Left ventricle myocardium inferior (tissue), 1 donor: ENCODE measurements at regions not wholly inside any gene's neighbourhood (a gene's known extent, or its start where the extent isn't known, plus 50 kb on each side); places are given as distances from the start of the nearest gene placed in this dataset.

Source experiments
- DNase-seq: peaks from one replicate; pipeline ENCODE4 v3.0.0-alpha.2; 2020
- H3K27ac ChIP-seq: fragments of 200-600 bp; replicated peaks from 2 replicates; pipeline ENCODE4 v1.8.0; 2021
- H3K27me3 ChIP-seq: fragments of 200-600 bp; 2 replicates; pipeline ENCODE4 v1.8.0; 2021; ENCODE audit warnings: low read depth
- H3K36me3 ChIP-seq: fragments of 200-600 bp; 2 replicates; pipeline ENCODE4 v1.8.0; 2021
- H3K4me1 ChIP-seq: fragments of 200-600 bp; 2 replicates; pipeline ENCODE4 v1.8.0; 2021
- H3K4me3 ChIP-seq: fragments of 200-600 bp; 2 replicates; pipeline ENCODE4 v1.8.0; 2021; ENCODE audit warnings: mild to moderate bottlenecking, moderate library complexity
- H3K9me3 ChIP-seq: fragments of 200-600 bp; replicated peaks from 2 replicates; pipeline ENCODE4 v1.8.0; 2021
- intact Hi-C: fragments of 100-400 bp; cut with micrococcal nuclease; formaldehyde crosslinking; loops from one replicate; pipeline ENCODE4 v1.11.0; 2022
- TF ChIP-seq, protein P1 (sequence below): fragments of 200-600 bp; IDR thresholded peaks from 2 replicates; pipeline ENCODE4 v1.8.0; 2021; ENCODE audit warnings: antibody characterized with exemption, mild to moderate bottlenecking, borderline replicate concordance
- donor health status: DM: no; HTN: yes; CAD: no; lungs with severe emphysema.

DNA sequence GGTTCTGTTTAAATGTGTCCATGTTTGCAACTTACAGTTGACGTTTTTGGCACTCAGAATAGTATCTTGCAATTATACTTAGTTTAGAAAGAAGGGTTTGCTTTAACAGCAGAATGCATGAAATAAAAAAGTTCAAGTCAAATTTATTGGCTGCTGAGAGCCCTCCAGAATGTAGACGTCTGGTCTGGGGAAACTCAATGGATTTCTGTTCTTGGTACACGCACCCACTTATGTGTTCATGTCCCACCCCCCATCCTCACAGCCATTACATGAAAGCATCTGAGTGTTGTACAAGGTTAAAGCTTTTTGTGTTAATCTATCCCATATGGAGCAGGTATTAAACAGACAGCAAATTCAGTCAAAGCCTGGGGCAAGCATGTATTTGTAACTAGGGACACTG is 219.5 kb downstream of the SOX11 start:
- Histone ChIP-seq H3K9me3 (no peaks in the 10 kb centered on the region), H3K4me3 (no peak overlapping the region), H3K4me1 (peaks cover 23% of the 10 kb centered on the region), H3K27ac (no peak overlapping the region), H3K36me3 (no peaks in the 10 kb centered on the region), H3K27me3 (no peaks in the 10 kb centered on the region)
- DNase-seq = no peak
- intact Hi-C loops = no loop called here
- TF ChIP-seq, protein P1, sequence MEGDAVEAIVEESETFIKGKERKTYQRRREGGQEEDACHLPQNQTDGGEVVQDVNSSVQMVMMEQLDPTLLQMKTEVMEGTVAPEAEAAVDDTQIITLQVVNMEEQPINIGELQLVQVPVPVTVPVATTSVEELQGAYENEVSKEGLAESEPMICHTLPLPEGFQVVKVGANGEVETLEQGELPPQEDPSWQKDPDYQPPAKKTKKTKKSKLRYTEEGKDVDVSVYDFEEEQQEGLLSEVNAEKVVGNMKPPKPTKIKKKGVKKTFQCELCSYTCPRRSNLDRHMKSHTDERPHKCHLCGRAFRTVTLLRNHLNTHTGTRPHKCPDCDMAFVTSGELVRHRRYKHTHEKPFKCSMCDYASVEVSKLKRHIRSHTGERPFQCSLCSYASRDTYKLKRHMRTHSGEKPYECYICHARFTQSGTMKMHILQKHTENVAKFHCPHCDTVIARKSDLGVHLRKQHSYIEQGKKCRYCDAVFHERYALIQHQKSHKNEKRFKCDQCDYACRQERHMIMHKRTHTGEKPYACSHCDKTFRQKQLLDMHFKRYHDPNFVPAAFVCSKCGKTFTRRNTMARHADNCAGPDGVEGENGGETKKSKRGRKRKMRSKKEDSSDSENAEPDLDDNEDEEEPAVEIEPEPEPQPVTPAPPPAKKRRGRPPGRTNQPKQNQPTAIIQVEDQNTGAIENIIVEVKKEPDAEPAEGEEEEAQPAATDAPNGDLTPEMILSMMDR = no peak

DNA sequence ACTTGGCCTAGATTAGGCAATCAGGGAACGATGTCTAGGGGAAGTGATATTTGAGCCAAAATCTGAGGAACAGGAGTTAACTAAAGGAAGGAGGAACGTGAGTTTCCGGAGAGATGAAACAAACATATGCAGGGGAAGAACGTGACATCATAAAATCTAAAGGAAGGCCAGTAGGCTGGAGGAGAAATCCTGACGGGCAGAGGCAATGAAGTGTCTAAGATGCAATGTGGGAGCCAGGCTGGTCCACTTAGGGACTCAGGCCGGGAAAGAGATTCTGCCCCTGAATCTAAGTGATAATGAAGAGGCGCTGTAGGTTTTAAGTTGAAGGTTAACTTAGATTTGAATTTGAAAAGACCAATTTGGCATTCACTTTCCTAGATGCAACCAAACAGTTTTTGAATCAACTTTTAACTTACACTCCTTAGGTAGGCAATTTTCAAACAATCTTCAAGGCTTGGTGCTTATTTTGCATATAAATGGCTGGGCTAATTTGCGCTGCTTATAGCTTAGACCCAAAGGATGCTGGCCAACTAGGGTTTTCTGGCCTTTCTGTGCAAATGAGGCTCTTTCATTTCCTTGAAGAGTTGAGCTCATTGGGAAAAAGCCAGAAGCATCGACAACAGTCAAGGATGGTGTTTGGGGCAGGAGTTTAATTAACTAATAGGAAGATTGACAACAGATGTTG is 221.7 kb downstream of the SOX11 start:
- H3K4me3 ChIP-seq = no peak overlapping the region
- TF ChIP-seq, protein P1 = no peak
- H3K27ac ChIP-seq = peak overlapping the region; percentile 82
- no peaks in the 10 kb centered on the region for H3K27me3 ChIP-seq
- peaks cover 10% of the 10 kb centered on the region for H3K9me3 ChIP-seq
- H3K4me1 ChIP-seq = peaks cover 23% of the 10 kb centered on the region
- intact Hi-C loops = no loop called here
- no peak for DNase-seq
- H3K36me3 ChIP-seq = no peaks in the 10 kb centered on the region

DNA sequence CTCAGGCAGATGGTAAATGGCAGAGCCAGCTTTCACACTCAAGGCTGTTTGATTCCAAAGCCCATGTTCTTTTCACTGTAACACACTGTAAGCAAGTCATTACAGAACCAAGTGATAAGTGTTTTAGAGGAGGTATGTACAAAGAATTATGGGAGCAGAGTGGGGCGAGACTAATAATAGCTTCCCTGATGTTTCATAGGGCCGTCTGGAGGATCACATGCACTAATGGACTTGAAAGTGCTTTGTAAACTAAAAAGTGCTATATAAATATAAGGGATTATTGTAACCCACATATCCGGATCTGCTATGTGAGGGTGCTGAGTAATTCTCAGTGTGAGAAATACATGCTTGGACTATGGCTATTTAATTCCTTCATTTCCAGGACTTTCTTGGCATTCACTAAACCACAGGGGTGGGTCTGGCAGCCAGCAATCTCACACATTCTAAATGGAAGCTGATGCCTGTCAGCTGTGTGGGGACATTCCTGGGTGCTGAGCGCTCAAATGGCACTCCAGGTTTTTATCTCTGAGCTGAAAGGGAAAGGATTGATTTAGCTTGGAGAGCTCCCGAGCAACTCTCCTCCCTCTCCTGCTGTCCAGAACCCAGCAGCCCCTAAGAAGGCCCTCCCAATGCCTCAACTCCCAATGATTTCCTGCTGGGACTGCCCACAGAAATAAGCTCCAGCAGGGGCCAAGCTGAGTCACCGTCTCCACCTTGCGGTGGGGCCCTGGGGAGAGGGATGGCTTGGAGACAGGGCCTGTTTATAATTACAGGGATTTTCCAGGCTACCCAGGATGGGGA is 222.8 kb downstream of the SOX11 start:
- Histone ChIP-seq H3K36me3 (no peaks in the 10 kb centered on the region), H3K27ac (peak overlapping the region; percentile 82), H3K4me1 (peaks cover 23% of the 10 kb centered on the region), H3K4me3 (no peak overlapping the region), H3K9me3 (peaks cover 18% of the 10 kb centered on the region), H3K27me3 (no peaks in the 10 kb centered on the region)
- TF ChIP-seq, protein P1 = peak; percentile 48
- intact Hi-C loops = no loop called here
- peak; percentile 55 for DNase-seq

DNA sequence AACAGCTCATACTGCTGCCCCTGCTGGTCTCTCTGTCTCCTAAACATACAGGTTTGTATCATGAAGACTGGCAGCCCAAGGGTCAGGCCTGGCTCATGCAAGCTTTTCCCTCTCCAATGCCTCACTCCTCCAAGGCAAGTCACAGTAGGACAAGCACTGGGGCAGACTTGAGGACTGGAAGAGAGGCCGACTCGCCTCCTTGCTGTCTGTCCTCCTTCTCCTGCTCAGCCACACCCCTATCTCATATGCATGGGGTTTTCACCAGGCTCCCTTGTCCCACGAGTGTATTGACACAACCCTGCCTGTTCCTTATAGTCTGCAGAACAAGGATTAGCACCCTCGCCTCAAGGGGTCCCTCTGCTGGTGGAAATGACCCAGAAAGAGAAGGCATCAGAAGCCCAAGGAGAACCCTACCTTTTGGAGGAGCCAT is 223.7 kb downstream of the SOX11 start:
- DNase-seq = no peak
- Histone ChIP-seq H3K27ac (peak overlapping the region; percentile 82), H3K4me1 (peaks cover 23% of the 10 kb centered on the region), H3K4me3 (no peak overlapping the region), H3K36me3 (no peaks in the 10 kb centered on the region), H3K9me3 (peaks cover 18% of the 10 kb centered on the region), H3K27me3 (no peaks in the 10 kb centered on the region)
- TF ChIP-seq, protein P1 = peak; percentile 48
- intact Hi-C loops = no loop called here

DNA sequence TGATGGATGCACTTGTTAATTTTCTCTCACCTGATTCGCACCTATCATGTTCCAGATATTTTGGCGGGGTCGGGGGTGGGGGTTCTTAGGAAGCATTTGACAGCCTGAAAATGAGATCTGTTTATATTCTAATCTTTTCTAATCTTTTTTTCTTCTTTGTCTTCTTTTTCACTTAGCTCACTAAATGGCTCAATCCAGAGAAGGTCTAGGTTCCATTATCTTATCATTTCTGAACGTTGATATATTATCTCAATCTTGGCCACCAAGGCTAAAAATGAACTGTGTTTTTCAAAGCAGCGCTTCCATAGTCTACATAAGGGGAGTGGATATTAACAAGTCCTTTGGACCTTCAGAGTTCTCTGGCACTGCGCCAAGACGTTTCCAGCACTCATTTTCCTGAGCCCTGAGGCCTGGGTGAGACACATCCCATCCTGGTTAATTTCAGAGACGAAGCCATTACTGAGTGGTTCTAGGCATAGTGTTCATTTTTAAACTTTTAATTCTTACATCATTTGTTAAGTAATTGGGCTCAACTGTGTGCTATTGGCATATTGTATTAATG is 229.0 kb downstream of the SOX11 start:
- no peak overlapping the region for H3K27ac ChIP-seq
- peak; percentile 34 for DNase-seq
- intact Hi-C loops = no loop called here

More for the DNA sequence above, 229.0 kb downstream of the SOX11 start:
- H3K9me3 ChIP-seq = peaks cover 18% of the 10 kb centered on the region
- H3K27me3 ChIP-seq = no peaks in the 10 kb centered on the region
- TF ChIP-seq, protein P1 = no peak
- no peaks in the 10 kb centered on the region for H3K36me3 ChIP-seq
- peaks cover 1% of the 10 kb centered on the region for H3K4me1 ChIP-seq
- H3K4me3 ChIP-seq = no peak overlapping the region
